Middle frontal gyrus (tissue), 1 donor: ENCODE measurements at regions not wholly inside any gene's neighbourhood (a gene's known extent, or its start where the extent isn't known, plus 50 kb on each side); places are given as distances from the start of the nearest gene placed in this dataset.

Source experiments
- DNase-seq: peaks from one replicate; pipeline ENCODE4 v3.0.0-alpha.2; 2015; ENCODE audit warnings: low spot score; ENCODE audit errors: extremely low spot score

- DNase-seq: no peak
These were observed 197.1 kb downstream of the ATP23 start for GRCh38 chr12:58138424-58138823.

- DNase-seq: no peak
These were observed 198.5 kb downstream of the ATP23 start for GRCh38 chr12:58139894-58140293.

GRCh38 chr12:58140395-58140794, 199.0 kb downstream of the ATP23 start:
- DNase-seq: no peak

- no peak for DNase-seq
These were observed 201.6 kb downstream of the ATP23 start for GRCh38 chr12:58142991-58143390.

GRCh38 chr12:58143498-58143995, 202.2 kb downstream of the ATP23 start:
- no peak for DNase-seq

- no peak for DNase-seq
These were observed 207.0 kb downstream of the ATP23 start for GRCh38 chr12:58148405-58148804.

- no peak for DNase-seq
These were observed 207.6 kb downstream of the ATP23 start for GRCh38 chr12:58148976-58149375.

- DNase-seq: no peak
These were observed 213.0 kb downstream of the ATP23 start for GRCh38 chr12:58154359-58154758.

- no peak for DNase-seq
These were observed 215.3 kb downstream of the ATP23 start for GRCh38 chr12:58156697-58157096.

GRCh38 chr12:58159941-58160340, 218.6 kb downstream of the ATP23 start:
- DNase-seq: no peak

GRCh38 chr12:58161773-58162172, 220.4 kb downstream of the ATP23 start:
- DNase-seq: no peak

- DNase-seq: no peak
These were observed 221.7 kb downstream of the ATP23 start for GRCh38 chr12:58163021-58163420.

- DNase-seq: no peak
These were observed 225.3 kb downstream of the ATP23 start for GRCh38 chr12:58166643-58167042.

GRCh38 chr12:58167622-58168021, 226.3 kb downstream of the ATP23 start:
- DNase-seq: no peak

- no peak for DNase-seq
These were observed 228.5 kb downstream of the ATP23 start for GRCh38 chr12:58169826-58170225.

GRCh38 chr12:58171914-58172313, 230.5 kb downstream of the ATP23 start:
- DNase-seq: no peak

- DNase-seq: no peak
These were observed 231.2 kb downstream of the ATP23 start for GRCh38 chr12:58172433-58173073.

- DNase-seq: no peak
These were observed 232.9 kb downstream of the ATP23 start for GRCh38 chr12:58174316-58174715.

- DNase-seq: no peak
These were observed 235.0 kb downstream of the ATP23 start for GRCh38 chr12:58176296-58176869.

- no peak for DNase-seq
These were observed 236.0 kb downstream of the ATP23 start for GRCh38 chr12:58177366-58177765.

- no peak for DNase-seq
These were observed 242.8 kb downstream of the ATP23 start for GRCh38 chr12:58184212-58184611.

- no peak for DNase-seq
These were observed 245.0 kb downstream of the ATP23 start for GRCh38 chr12:58186401-58186800.

- no peak for DNase-seq
These were observed 245.5 kb downstream of the ATP23 start for GRCh38 chr12:58186914-58187313.
